PC-9 (cell line): ENCODE measurements at regions not wholly inside any gene's neighbourhood (a gene's known extent, or its start where the extent isn't known, plus 50 kb on each side); places are given as distances from the start of the nearest gene placed in this dataset.

Experiments used
- CTCF ChIP-seq: fragments of 200-600 bp; sonication (generic); conservative IDR thresholded peaks from 2 replicates; pipeline ENCODE4 v1.6.1; 2017; ENCODE audit warnings: mixed run types, antibody characterized with exemption, mild to moderate bottlenecking, moderate library complexity
- EZH2 ChIP-seq: fragments of 200-600 bp; sonication (generic); IDR thresholded peaks from 2 replicates; pipeline ENCODE4 v1.8.0; 2017; ENCODE audit warnings: antibody characterized with exemption, low read depth

GRCh38 chr17:72492941-72493340 is 372.1 kb downstream of the SOX9 start:
- TF ChIP-seq CTCF (no peak), EZH2 (no peak)
